Cardiac fibroblast (primary cell): ENCODE measurements at regions not wholly inside any gene's neighbourhood (a gene's known extent, or its start where the extent isn't known, plus 50 kb on each side); places are given as distances from the start of the nearest gene placed in this dataset.

Experiments
- DNase-seq, 2 donors: peaks; one replicate each; pipeline versions ENCODE4 v3.0.0 to v3.0.0-alpha.2; 2010; ENCODE audit warnings: low read depth in 2 of 2
- H3K4me3 ChIP-seq, 2 donors: replicated peaks in 1 of 2; 1 replicate in 1 of 2; 2 replicates in 1 of 2; pipeline ENCODE4 v1.5.1; 2011; ENCODE audit warnings: low read depth in 2 of 2, low read length in 2 of 2, mild to moderate bottlenecking in 2 of 2, moderate library complexity in 1 of 2
- CTCF ChIP-seq: IDR thresholded peaks from one replicate; pipeline ENCODE4 v1.5.1; 2011; ENCODE audit warnings: low read depth, mild to moderate bottlenecking, low read length, inconsistent platforms

DNA sequence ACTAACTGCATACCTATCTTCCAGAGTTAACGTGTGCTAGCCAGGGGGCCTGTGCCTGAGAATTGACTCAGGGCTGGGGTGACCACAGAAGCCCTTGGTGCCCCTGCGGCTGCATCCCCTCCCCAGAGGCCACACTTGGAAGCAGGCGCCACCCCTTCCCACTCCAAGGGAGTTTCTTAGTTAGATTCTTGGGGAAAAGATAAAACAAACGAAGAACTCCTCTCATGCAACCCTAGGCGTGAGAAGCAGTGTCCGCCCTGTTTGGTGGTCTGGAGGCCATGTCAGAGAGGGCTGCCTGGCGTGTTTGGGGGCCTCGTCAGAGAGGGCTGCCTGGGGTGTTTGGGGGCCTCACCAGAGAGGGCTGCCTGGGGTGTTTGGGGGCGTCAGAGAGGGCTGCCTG is 50.3 kb upstream of the HGFAC start:
- no peak overlapping the region for H3K4me3 ChIP-seq
- DNase-seq = no peak
- TF ChIP-seq CTCF = no peak
